ENCODE measurements at regions not wholly inside any gene's neighbourhood (a gene's known extent, or its start where the extent isn't known, plus 50 kb on each side); places are given as distances from the start of the nearest gene placed in this dataset.
"Not testable (repeated sequence)": the region's sequence is repeated elsewhere in the genome, so short reads cannot be mapped to it uniquely, and the experiment has no call there.

- DNase-seq (ENCODE audit: insufficient read length, low spot score) (no peak), FAIRE-seq (no peak)
- TF ChIP-seq PAX5 (IDR thresholded peaks at IDR 0.05; ENCODE audit: insufficient read depth, low read length, severe bottlenecking) = no peak
- TF ChIP-seq POLR2AphosphoS5 (IDR thresholded peaks at IDR 0.05; ENCODE audit: low read depth, low read length) = no peak
- no peak for TF ChIP-seq POU2F2 (IDR thresholded peaks at IDR 0.05; ENCODE audit: low read depth, low read length)
- TF ChIP-seq TAF1 (IDR thresholded peaks at IDR 0.05; ENCODE audit: low read depth, low read length) = no peak
- no peak for TF ChIP-seq SPI1 (IDR thresholded peaks at IDR 0.05; ENCODE audit: low read depth, low read length)
- no peak for TF ChIP-seq POLR2A (IDR thresholded peaks at IDR 0.05; ENCODE audit: low read depth, low read length)
These were observed 252.7 kb downstream of the CEMIP2 start for GRCh38 chr9:71515626-71516025.

GRCh38 chr9:71515107-71515506 is 253.2 kb downstream of the CEMIP2 start:
- DNase-seq (ENCODE audit: insufficient read length, low spot score) (no peak), FAIRE-seq (no peak)
- TF ChIP-seq TAF1 (IDR thresholded peaks at IDR 0.05; ENCODE audit: low read depth, low read length) (no peak), POLR2A (IDR thresholded peaks at IDR 0.05; ENCODE audit: low read depth, low read length) (no peak), SPI1 (IDR thresholded peaks at IDR 0.05; ENCODE audit: low read depth, low read length) (no peak), PAX5 (IDR thresholded peaks at IDR 0.05; ENCODE audit: insufficient read depth, low read length, severe bottlenecking) (no peak), POLR2AphosphoS5 (IDR thresholded peaks at IDR 0.05; ENCODE audit: low read depth, low read length) (no peak), POU2F2 (IDR thresholded peaks at IDR 0.05; ENCODE audit: low read depth, low read length) (no peak)

- FAIRE-seq = no peak
- no peak for DNase-seq (ENCODE audit: insufficient read length, low spot score)
- no peak for TF ChIP-seq POLR2A (IDR thresholded peaks at IDR 0.05; ENCODE audit: low read depth, low read length)
- TF ChIP-seq POLR2AphosphoS5 (IDR thresholded peaks at IDR 0.05; ENCODE audit: low read depth, low read length) = no peak
- TF ChIP-seq TAF1 (IDR thresholded peaks at IDR 0.05; ENCODE audit: low read depth, low read length) = no peak
- TF ChIP-seq SPI1 (IDR thresholded peaks at IDR 0.05; ENCODE audit: low read depth, low read length) = no peak
- TF ChIP-seq PAX5 (IDR thresholded peaks at IDR 0.05; ENCODE audit: insufficient read depth, low read length, severe bottlenecking) = no peak
- no peak for TF ChIP-seq POU2F2 (IDR thresholded peaks at IDR 0.05; ENCODE audit: low read depth, low read length)
These were observed 253.9 kb downstream of the CEMIP2 start for GRCh38 chr9:71514344-71514975.

GRCh38 chr9:71509054-71509453 is 259.3 kb downstream of the CEMIP2 start:
- FAIRE-seq (no peak), DNase-seq (ENCODE audit: insufficient read length, low spot score) (no peak)
- TF ChIP-seq PAX5 (IDR thresholded peaks at IDR 0.05; ENCODE audit: insufficient read depth, low read length, severe bottlenecking) = no peak
- TF ChIP-seq POLR2AphosphoS5 (IDR thresholded peaks at IDR 0.05; ENCODE audit: low read depth, low read length) = no peak
- no peak for TF ChIP-seq SPI1 (IDR thresholded peaks at IDR 0.05; ENCODE audit: low read depth, low read length)
- TF ChIP-seq TAF1 (IDR thresholded peaks at IDR 0.05; ENCODE audit: low read depth, low read length) = no peak
- no peak for TF ChIP-seq POLR2A (IDR thresholded peaks at IDR 0.05; ENCODE audit: low read depth, low read length)
- TF ChIP-seq POU2F2 (IDR thresholded peaks at IDR 0.05; ENCODE audit: low read depth, low read length) = no peak

- FAIRE-seq; DNase-seq (ENCODE audit: insufficient read length, low spot score): not testable (repeated sequence)
These were observed 260.2 kb downstream of the CEMIP2 start for GRCh38 chr9:71508141-71508540.

GRCh38 chr9:71506821-71507220 is 261.5 kb downstream of the CEMIP2 start:
- no peak for DNase-seq (ENCODE audit: insufficient read length, low spot score)
- no peak for FAIRE-seq
- no peak for TF ChIP-seq SPI1 (IDR thresholded peaks at IDR 0.05; ENCODE audit: low read depth, low read length)

- DNase-seq (ENCODE audit: insufficient read length, low spot score) (no peak), FAIRE-seq (no peak)
- TF ChIP-seq PAX5 (IDR thresholded peaks at IDR 0.05; ENCODE audit: insufficient read depth, low read length, severe bottlenecking) = no peak
- no peak for TF ChIP-seq POLR2A (IDR thresholded peaks at IDR 0.05; ENCODE audit: low read depth, low read length)
- TF ChIP-seq POU2F2 (IDR thresholded peaks at IDR 0.05; ENCODE audit: low read depth, low read length) = no peak
- TF ChIP-seq SPI1 (IDR thresholded peaks at IDR 0.05; ENCODE audit: low read depth, low read length) = no peak
- no peak for TF ChIP-seq POLR2AphosphoS5 (IDR thresholded peaks at IDR 0.05; ENCODE audit: low read depth, low read length)
- no peak for TF ChIP-seq TAF1 (IDR thresholded peaks at IDR 0.05; ENCODE audit: low read depth, low read length)
These were observed 263.7 kb downstream of the CEMIP2 start for GRCh38 chr9:71504636-71505035.

- FAIRE-seq = no peak
- TF ChIP-seq POU2F2 (IDR thresholded peaks at IDR 0.05; ENCODE audit: low read depth, low read length) (no peak), PAX5 (IDR thresholded peaks at IDR 0.05; ENCODE audit: insufficient read depth, low read length, severe bottlenecking) (no peak), TAF1 (IDR thresholded peaks at IDR 0.05; ENCODE audit: low read depth, low read length) (no peak), SPI1 (IDR thresholded peaks at IDR 0.05; ENCODE audit: low read depth, low read length) (no peak), POLR2A (IDR thresholded peaks at IDR 0.05; ENCODE audit: low read depth, low read length) (no peak), POLR2AphosphoS5 (IDR thresholded peaks at IDR 0.05; ENCODE audit: low read depth, low read length) (no peak)
These were observed 269.6 kb downstream of the CEMIP2 start for GRCh38 chr9:71498691-71499090.

GRCh38 chr9:71490810-71491209 is 277.5 kb downstream of the CEMIP2 start:
- TF ChIP-seq POU2F2 (IDR thresholded peaks at IDR 0.05; ENCODE audit: low read depth, low read length) = no peak
- TF ChIP-seq POLR2A (IDR thresholded peaks at IDR 0.05; ENCODE audit: low read depth, low read length) = no peak
- TF ChIP-seq POLR2AphosphoS5 (IDR thresholded peaks at IDR 0.05; ENCODE audit: low read depth, low read length) = no peak
- TF ChIP-seq SPI1 (IDR thresholded peaks at IDR 0.05; ENCODE audit: low read depth, low read length) = no peak
- no peak for TF ChIP-seq PAX5 (IDR thresholded peaks at IDR 0.05; ENCODE audit: insufficient read depth, low read length, severe bottlenecking)
- no peak for TF ChIP-seq TAF1 (IDR thresholded peaks at IDR 0.05; ENCODE audit: low read depth, low read length)
- FAIRE-seq (no peak), DNase-seq (ENCODE audit: insufficient read length, low spot score) (no peak)

More at GRCh38 chr9:71498691-71499090, 269.6 kb downstream of the CEMIP2 start:
- DNase-seq (ENCODE audit: insufficient read length, low spot score) = no peak

GRCh38 chr9:71487061-71487460 is 281.3 kb downstream of the CEMIP2 start:
- no peak for TF ChIP-seq PAX5 (IDR thresholded peaks at IDR 0.05; ENCODE audit: insufficient read depth, low read length, severe bottlenecking)
- no peak for TF ChIP-seq POLR2AphosphoS5 (IDR thresholded peaks at IDR 0.05; ENCODE audit: low read depth, low read length)
- no peak for TF ChIP-seq POU2F2 (IDR thresholded peaks at IDR 0.05; ENCODE audit: low read depth, low read length)
- no peak for TF ChIP-seq TAF1 (IDR thresholded peaks at IDR 0.05; ENCODE audit: low read depth, low read length)
- FAIRE-seq (no peak), DNase-seq (ENCODE audit: insufficient read length, low spot score) (no peak)

All from GM12891 (cell line).